Breast epithelium (tissue), 3 donors: ENCODE measurements at regions not wholly inside any gene's neighbourhood (a gene's known extent, or its start where the extent isn't known, plus 50 kb on each side); places are given as distances from the start of the nearest gene placed in this dataset.

Experiments used
- CTCF ChIP-seq, 3 donors: fragments of 450-650 bp; IDR thresholded peaks; one replicate each; pipeline ENCODE4 v1.5.1; 2016 to 2017; ENCODE audit warnings: antibody characterized with exemption in 3 of 3, mild to moderate bottlenecking in 3 of 3, moderate library complexity in 3 of 3
- POLR2A ChIP-seq: fragments of 450-650 bp; IDR thresholded peaks from one replicate; pipeline ENCODE4 v1.6.1; 2016; ENCODE audit warnings: antibody characterized with exemption, mild to moderate bottlenecking, moderate library complexity
- POLR2AphosphoS5 ChIP-seq, 3 donors: sonication (generic); formaldehyde crosslinking; IDR thresholded peaks; one replicate each; pipeline ENCODE4 v1.6.1; 2017; ENCODE audit warnings: antibody characterized with exemption in 3 of 3

GRCh38 chr3:44041726-44042125 is 200.0 kb upstream of the TOPAZ1 start:
- TF ChIP-seq CTCF (IDR thresholded peaks at IDR 0.05) (no peak), POLR2A (no peak), POLR2AphosphoS5 (IDR thresholded peaks at IDR 0.05) (no peak)
